K562 (cell line): ENCODE measurements at regions not wholly inside any gene's neighbourhood (a gene's known extent, or its start where the extent isn't known, plus 50 kb on each side); places are given as distances from the start of the nearest gene placed in this dataset.

ENCODE experiments used
- ATF7 ChIP-seq: fragments of 450-650 bp; IDR thresholded peaks from 2 replicates; pipeline ENCODE4 v1.7.1; 2014; ENCODE audit warnings: mild to moderate bottlenecking, moderate library complexity
- BRD4 ChIP-seq: fragments of 200-600 bp; sonication (generic); IDR thresholded peaks from 2 replicates; pipeline ENCODE4 v1.6.1; 2017; ENCODE audit warnings: inconsistent platforms
- CREM ChIP-seq: IDR thresholded peaks from 2 replicates; pipeline ENCODE4 v1.6.1; 2014; ENCODE audit warnings: antibody characterized with exemption, low read depth
- EP400 ChIP-seq: fragments of 450-650 bp; IDR thresholded peaks from 2 replicates; pipeline ENCODE4 v1.6.1; 2017; ENCODE audit warnings: antibody characterized with exemption, mild to moderate bottlenecking, moderate library complexity
- ESRRA ChIP-seq: fragments of 450-650 bp; IDR thresholded peaks from 2 replicates; pipeline ENCODE4 v1.6.1; 2014; ENCODE audit warnings: low read depth, mild to moderate bottlenecking, moderate library complexity, borderline replicate concordance
- ETV6 ChIP-seq, 3 experiments: fragments of 150-350 bp in 1 of 3; sonication (generic) in 1 of 3; formaldehyde crosslinking in 1 of 3; IDR thresholded peaks; 2 replicates each; pipeline versions ENCODE4 v1.6.1 to v1.8.0; 2014 to 2022; ENCODE audit warnings: borderline replicate concordance in 2 of 3, low read depth in 2 of 3, antibody characterized with exemption in 1 of 3, low read length in 1 of 3, mild to moderate bottlenecking in 1 of 3, missing genetic modification reagents in 1 of 3
- HDAC6 ChIP-seq: IDR thresholded peaks from 2 replicates; pipeline ENCODE4 v1.6.1; 2012; ENCODE audit warnings: low read depth, mild to moderate bottlenecking, control low read depth, inconsistent platforms, low read length, moderate library complexity
- NFIX ChIP-seq: fragments of 250-450 bp; sonication (Bioruptor Pico); IDR thresholded peaks from 2 replicates; pipeline ENCODE4 v1.4.0; 2020; ENCODE audit warnings: low read depth, mild to moderate bottlenecking, moderate library complexity
- RBM14 ChIP-seq: fragments of 200-400 bp; formaldehyde crosslinking; IDR thresholded peaks from 2 replicates; pipeline ENCODE4 v1.6.1; 2018; ENCODE audit warnings: low read depth, mild to moderate bottlenecking, low read length, moderate library complexity, borderline replicate concordance; ENCODE audit not compliant: insufficient read depth
- SIX5 ChIP-seq, 2 experiments: IDR thresholded peaks; 2 replicates each; pipeline ENCODE4 v1.6.1; 2011; ENCODE audit warnings: low read length in 2 of 2, borderline replicate concordance in 1 of 2, low read depth in 1 of 2, mild to moderate bottlenecking in 1 of 2, moderate library complexity in 1 of 2; ENCODE audit not compliant: insufficient read depth in 1 of 2
- SMARCE1 ChIP-seq: fragments of 450-650 bp; IDR thresholded peaks from 2 replicates; pipeline ENCODE4 v1.7.1; 2016; ENCODE audit warnings: mild to moderate bottlenecking
- TEAD4 ChIP-seq, 2 experiments: sonication (generic) in 1 of 2; formaldehyde crosslinking in 1 of 2; IDR thresholded peaks; 2 replicates each; pipeline versions ENCODE4 v1.6.1 to v1.8.0; 2012 to 2022; ENCODE audit warnings: borderline replicate concordance in 1 of 2, inconsistent platforms in 1 of 2, low read length in 1 of 2, mild to moderate bottlenecking in 1 of 2, missing genetic modification reagents in 1 of 2
- XRCC5 ChIP-seq: fragments of 200-400 bp; formaldehyde crosslinking; IDR thresholded peaks from 2 replicates; pipeline ENCODE4 v1.6.1; 2017; ENCODE audit warnings: low read depth, mild to moderate bottlenecking, low read length
- ZNF384 ChIP-seq: IDR thresholded peaks from 2 replicates; pipeline ENCODE4 v1.6.1; 2012; ENCODE audit warnings: low read depth, low read length, improper control_type of control experiment
- ZNF830 ChIP-seq: fragments of 250-450 bp; sonication (Bioruptor Pico); IDR thresholded peaks from 2 replicates; pipeline ENCODE4 v1.5.0; 2021; ENCODE audit warnings: mild to moderate bottlenecking
- TF ChIP-seq, protein P1 (sequence below): fragments of 450-650 bp; IDR thresholded peaks from 2 replicates; pipeline ENCODE4 v1.6.1; 2014; ENCODE audit warnings: low read depth, mild to moderate bottlenecking, moderate library complexity, borderline replicate concordance
- TF ChIP-seq, protein P2 (sequence below): fragments of 250-450 bp; sonication (Bioruptor Pico); IDR thresholded peaks from 2 replicates; pipeline ENCODE4 v1.4.0; 2020; ENCODE audit warnings: mild to moderate bottlenecking, moderate library complexity
- TF ChIP-seq, protein P3 (sequence below): IDR thresholded peaks from 3 replicates; pipeline ENCODE4 v1.6.1; 2011; ENCODE audit warnings: borderline replicate concordance, mild to moderate bottlenecking, moderate library complexity; ENCODE audit not compliant: insufficient read length; ENCODE audit errors: extremely low read depth
- TF ChIP-seq, protein P4 (sequence below): fragments of 450-650 bp; formaldehyde crosslinking; IDR thresholded peaks from 2 replicates; pipeline ENCODE4 v1.4.0; 2020; ENCODE audit warnings: mild to moderate bottlenecking, moderate library complexity

DNA sequence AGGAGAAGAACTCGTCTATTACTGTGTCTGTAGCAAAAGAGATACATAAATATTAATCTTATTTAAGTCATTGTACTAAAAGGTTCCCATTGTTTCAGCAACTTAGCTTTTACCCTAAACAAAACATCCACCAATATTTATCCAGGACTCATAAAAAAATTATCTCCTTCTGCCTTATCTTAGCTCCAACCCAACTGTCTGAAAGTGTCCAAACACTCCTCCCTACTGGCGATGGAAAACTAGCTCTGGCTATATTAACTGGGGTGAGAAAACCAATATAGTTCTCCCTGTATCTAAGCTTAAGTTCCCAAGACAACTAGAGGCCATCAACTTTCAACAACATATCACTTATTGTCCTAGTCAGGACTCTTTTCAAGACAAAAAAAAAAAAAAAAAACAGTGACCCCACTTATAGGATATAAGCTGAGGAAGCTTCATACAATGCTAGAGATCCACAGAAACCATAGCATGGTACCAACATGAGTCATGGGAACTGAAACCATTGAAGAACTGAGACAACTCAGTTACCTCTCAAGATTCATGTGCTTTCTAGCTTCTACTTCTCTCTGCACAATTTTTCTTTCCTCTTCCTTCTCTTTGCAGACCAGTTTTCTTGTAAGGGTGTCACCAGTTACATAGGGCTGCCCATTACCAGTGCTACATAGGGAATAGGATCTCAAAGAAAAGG is 150.7 kb upstream of the RASA1 start (continued):
- TF ChIP-seq, protein P1, sequence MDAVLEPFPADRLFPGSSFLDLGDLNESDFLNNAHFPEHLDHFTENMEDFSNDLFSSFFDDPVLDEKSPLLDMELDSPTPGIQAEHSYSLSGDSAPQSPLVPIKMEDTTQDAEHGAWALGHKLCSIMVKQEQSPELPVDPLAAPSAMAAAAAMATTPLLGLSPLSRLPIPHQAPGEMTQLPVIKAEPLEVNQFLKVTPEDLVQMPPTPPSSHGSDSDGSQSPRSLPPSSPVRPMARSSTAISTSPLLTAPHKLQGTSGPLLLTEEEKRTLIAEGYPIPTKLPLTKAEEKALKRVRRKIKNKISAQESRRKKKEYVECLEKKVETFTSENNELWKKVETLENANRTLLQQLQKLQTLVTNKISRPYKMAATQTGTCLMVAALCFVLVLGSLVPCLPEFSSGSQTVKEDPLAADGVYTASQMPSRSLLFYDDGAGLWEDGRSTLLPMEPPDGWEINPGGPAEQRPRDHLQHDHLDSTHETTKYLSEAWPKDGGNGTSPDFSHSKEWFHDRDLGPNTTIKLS = no peak
- TF ChIP-seq ESRRA (no peak), SMARCE1 (no peak), NFIX (CRISPR knock-in tag) (no peak), EP400 (no peak), ZNF830 (no peak), CREM (no peak), TEAD4 (IDR thresholded peaks at IDR 0.05; ENCODE audit: low read length) (no peak), TEAD4 (CRISPR knock-in tag; IDR thresholded peaks at IDR 0.05; ENCODE audit: borderline replicate concordance) (no peak), XRCC5 (no peak), ETV6 (IDR thresholded peaks at IDR 0.05; ENCODE audit: borderline replicate concordance in 1 of 2, low read depth in 2 of 2, low read length in 1 of 2) (no peak), ETV6 (CRISPR knock-in tag; IDR thresholded peaks at IDR 0.05; ENCODE audit: borderline replicate concordance) (no peak), ZNF384 (peak; percentile 56; the same call in 1 of the 2 replicates), BRD4 (no peak), RBM14 (no peak), SIX5 (IDR thresholded peaks at IDR 0.05; ENCODE audit: borderline replicate concordance in 1 of 2, insufficient read depth in 1 of 2, low read depth in 1 of 2, low read length in 2 of 2) (no peak), HDAC6 (no peak), ATF7 (no peak)
- TF ChIP-seq, protein P2, sequence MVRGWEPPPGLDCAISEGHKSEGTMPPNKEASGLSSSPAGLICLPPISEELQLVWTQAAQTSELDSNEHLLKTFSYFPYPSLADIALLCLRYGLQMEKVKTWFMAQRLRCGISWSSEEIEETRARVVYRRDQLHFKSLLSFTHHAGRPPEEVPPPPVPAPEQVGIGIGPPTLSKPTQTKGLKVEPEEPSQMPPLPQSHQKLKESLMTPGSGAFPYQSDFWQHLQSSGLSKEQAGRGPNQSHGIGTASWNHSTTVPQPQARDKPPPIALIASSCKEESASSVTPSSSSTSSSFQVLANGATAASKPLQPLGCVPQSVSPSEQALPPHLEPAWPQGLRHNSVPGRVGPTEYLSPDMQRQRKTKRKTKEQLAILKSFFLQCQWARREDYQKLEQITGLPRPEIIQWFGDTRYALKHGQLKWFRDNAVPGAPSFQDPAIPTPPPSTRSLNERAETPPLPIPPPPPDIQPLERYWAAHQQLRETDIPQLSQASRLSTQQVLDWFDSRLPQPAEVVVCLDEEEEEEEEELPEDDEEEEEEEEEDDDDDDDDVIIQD (CRISPR knock-in tag) = no peak
- TF ChIP-seq, protein P3, sequence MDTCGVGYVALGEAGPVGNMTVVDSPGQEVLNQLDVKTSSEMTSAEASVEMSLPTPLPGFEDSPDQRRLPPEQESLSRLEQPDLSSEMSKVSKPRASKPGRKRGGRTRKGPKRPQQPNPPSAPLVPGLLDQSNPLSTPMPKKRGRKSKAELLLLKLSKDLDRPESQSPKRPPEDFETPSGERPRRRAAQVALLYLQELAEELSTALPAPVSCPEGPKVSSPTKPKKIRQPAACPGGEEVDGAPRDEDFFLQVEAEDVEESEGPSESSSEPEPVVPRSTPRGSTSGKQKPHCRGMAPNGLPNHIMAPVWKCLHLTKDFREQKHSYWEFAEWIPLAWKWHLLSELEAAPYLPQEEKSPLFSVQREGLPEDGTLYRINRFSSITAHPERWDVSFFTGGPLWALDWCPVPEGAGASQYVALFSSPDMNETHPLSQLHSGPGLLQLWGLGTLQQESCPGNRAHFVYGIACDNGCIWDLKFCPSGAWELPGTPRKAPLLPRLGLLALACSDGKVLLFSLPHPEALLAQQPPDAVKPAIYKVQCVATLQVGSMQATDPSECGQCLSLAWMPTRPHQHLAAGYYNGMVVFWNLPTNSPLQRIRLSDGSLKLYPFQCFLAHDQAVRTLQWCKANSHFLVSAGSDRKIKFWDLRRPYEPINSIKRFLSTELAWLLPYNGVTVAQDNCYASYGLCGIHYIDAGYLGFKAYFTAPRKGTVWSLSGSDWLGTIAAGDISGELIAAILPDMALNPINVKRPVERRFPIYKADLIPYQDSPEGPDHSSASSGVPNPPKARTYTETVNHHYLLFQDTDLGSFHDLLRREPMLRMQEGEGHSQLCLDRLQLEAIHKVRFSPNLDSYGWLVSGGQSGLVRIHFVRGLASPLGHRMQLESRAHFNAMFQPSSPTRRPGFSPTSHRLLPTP = no peak
- TF ChIP-seq, protein P4, sequence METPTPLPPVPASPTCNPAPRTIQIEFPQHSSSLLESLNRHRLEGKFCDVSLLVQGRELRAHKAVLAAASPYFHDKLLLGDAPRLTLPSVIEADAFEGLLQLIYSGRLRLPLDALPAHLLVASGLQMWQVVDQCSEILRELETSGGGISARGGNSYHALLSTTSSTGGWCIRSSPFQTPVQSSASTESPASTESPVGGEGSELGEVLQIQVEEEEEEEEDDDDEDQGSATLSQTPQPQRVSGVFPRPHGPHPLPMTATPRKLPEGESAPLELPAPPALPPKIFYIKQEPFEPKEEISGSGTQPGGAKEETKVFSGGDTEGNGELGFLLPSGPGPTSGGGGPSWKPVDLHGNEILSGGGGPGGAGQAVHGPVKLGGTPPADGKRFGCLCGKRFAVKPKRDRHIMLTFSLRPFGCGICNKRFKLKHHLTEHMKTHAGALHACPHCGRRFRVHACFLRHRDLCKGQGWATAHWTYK (CRISPR knock-in tag) = no peak
